HEK293T (cell line): ENCODE measurements at regions not wholly inside any gene's neighbourhood (a gene's known extent, or its start where the extent isn't known, plus 50 kb on each side); places are given as distances from the start of the nearest gene placed in this dataset.

Experiments
- CTCF ChIA-PET: fragments of 350-600 bp; formaldehyde crosslinking; extraction: SDS; loops from one replicate; lab custom pipeline; 2021; ENCODE audit warnings: antibody characterized with exemption, inconsistent platforms; lab: Yijun Ruan, JAX
- POLR2A ChIA-PET: fragments of 350-600 bp; formaldehyde crosslinking; extraction: SDS; loops from one replicate; lab custom pipeline; 2020; ENCODE audit warnings: antibody characterized with exemption, inconsistent platforms; lab: Yijun Ruan, JAX
- DNase-seq: peaks from one replicate; pipeline ENCODE4 v3.0.0; 2012; ENCODE audit warnings: mixed read lengths; ENCODE audit errors: extremely low spot score
- ARNT ChIP-seq: fragments of 450-650 bp; IDR thresholded peaks from 2 replicates; pipeline ENCODE4 v1.6.1; 2017; ENCODE audit warnings: mild to moderate bottlenecking
- BHLHE40 ChIP-seq: fragments of 450-650 bp; IDR thresholded peaks from 2 replicates; pipeline ENCODE4 v1.6.1; 2016; ENCODE audit warnings: mild to moderate bottlenecking, moderate library complexity, borderline replicate concordance
- CTBP1 ChIP-seq: fragments of 450-650 bp; IDR thresholded peaks from 2 replicates; pipeline ENCODE4 v1.6.1; 2016; ENCODE audit warnings: borderline replicate concordance
- ELF4 ChIP-seq: fragments of 450-650 bp; IDR thresholded peaks from 2 replicates; pipeline ENCODE4 v1.6.1; 2017; ENCODE audit warnings: antibody characterized with exemption
- FOXA1 ChIP-seq: fragments of 450-650 bp; IDR thresholded peaks from 2 replicates; pipeline ENCODE4 v1.6.1; 2016; ENCODE audit warnings: mild to moderate bottlenecking
- FOXK2 ChIP-seq: fragments of 450-650 bp; IDR thresholded peaks from 2 replicates; pipeline ENCODE4 v1.6.1; 2016; ENCODE audit warnings: mild to moderate bottlenecking
- FOXM1 ChIP-seq: fragments of 450-650 bp; IDR thresholded peaks from 2 replicates; pipeline ENCODE4 v1.6.1; 2017; ENCODE audit warnings: mild to moderate bottlenecking, borderline replicate concordance
- HDGF ChIP-seq: fragments of 450-650 bp; IDR thresholded peaks from 2 replicates; pipeline ENCODE4 v1.6.1; 2017; ENCODE audit warnings: antibody characterized with exemption, borderline replicate concordance
- L3MBTL2 ChIP-seq: fragments of 450-650 bp; conservative IDR thresholded peaks from 2 replicates; pipeline ENCODE4 v1.6.1; 2016; ENCODE audit warnings: mild to moderate bottlenecking
- LEF1 ChIP-seq: fragments of 450-650 bp; IDR thresholded peaks from 2 replicates; pipeline ENCODE4 v1.6.1; 2017; ENCODE audit warnings: mild to moderate bottlenecking, borderline replicate concordance
- NFRKB ChIP-seq: fragments of 450-650 bp; IDR thresholded peaks from 2 replicates; pipeline ENCODE4 v1.6.1; 2016; ENCODE audit warnings: mild to moderate bottlenecking, moderate library complexity
- SP1 ChIP-seq: fragments of 450-650 bp; IDR thresholded peaks from 2 replicates; pipeline ENCODE4 v1.6.1; 2017
- SUZ12 ChIP-seq: fragments of 450-650 bp; IDR thresholded peaks from 2 replicates; pipeline ENCODE4 v1.6.1; 2016; ENCODE audit warnings: mild to moderate bottlenecking
- TARDBP ChIP-seq: fragments of 450-650 bp; IDR thresholded peaks from 2 replicates; pipeline ENCODE4 v1.6.1; 2016
- ZNF384 ChIP-seq: fragments of 450-650 bp; IDR thresholded peaks from 2 replicates; pipeline ENCODE4 v1.6.1; 2016
- TF ChIP-seq, protein P1 (sequence below): fragments of 450-650 bp; IDR thresholded peaks from 2 replicates; pipeline ENCODE4 v1.6.1; 2016

DNA sequence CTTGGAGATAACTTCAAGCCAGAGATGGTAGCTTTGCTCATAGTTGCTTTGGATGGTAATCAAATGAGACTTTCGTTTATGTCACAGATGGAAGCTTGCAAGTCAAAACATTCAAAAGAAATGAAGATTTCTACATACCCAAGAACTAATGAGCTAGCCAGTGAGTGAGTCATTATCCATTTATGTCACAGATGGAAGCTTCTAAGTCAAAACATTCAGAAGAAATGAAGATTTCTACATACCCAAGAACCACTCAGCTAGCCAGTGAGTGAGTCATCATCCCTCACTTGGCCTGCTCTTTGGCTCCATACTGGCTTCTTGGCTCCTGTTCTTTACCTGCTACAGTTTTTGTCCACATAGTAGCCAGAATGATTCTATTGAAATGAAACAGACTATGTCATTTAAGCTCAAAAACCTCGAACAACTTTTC, 559.8 kb upstream of the CBLB start:
- CTCF ChIA-PET, result no interaction called here
- TF ChIP-seq TARDBP (no peak), CTBP1 (no peak), SUZ12 (no peak), ARNT (no peak), ZNF384 (no peak), FOXK2 (no peak), HDGF (no peak), SP1 (no peak), BHLHE40 (no peak), FOXA1 (no peak), FOXM1 (no peak), ELF4 (no peak), L3MBTL2 (no peak), LEF1 (no peak), NFRKB (no peak)
- TF ChIP-seq, protein P1, sequence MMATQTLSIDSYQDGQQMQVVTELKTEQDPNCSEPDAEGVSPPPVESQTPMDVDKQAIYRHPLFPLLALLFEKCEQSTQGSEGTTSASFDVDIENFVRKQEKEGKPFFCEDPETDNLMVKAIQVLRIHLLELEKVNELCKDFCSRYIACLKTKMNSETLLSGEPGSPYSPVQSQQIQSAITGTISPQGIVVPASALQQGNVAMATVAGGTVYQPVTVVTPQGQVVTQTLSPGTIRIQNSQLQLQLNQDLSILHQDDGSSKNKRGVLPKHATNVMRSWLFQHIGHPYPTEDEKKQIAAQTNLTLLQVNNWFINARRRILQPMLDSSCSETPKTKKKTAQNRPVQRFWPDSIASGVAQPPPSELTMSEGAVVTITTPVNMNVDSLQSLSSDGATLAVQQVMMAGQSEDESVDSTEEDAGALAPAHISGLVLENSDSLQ, result no peak
- POLR2A ChIA-PET, result no interaction called here
- no peak for DNase-seq

DNA sequence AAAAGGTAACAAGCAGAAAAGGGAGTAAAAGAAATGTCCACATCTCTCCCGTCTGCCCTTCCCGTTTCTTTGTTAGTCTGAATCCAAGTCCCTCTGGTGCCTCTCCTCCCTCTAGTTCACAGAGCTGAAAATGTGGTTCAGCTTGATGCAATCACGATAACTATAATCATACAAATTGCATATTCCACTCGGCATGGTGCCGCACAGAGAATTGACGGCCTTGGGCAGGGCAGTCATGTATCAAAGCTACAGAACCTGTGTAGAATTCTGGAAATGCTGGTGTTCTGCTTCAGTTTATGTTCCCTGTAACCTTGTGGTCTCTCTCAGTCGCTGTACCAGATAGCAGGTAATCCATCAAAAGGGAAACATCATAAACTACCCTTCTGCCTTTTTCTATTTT, 562.9 kb upstream of the CBLB start:
- TF ChIP-seq HDGF (no peak), ARNT (no peak), FOXK2 (no peak), L3MBTL2 (no peak), LEF1 (no peak), SUZ12 (no peak), BHLHE40 (no peak), CTBP1 (no peak), SP1 (no peak), TARDBP (no peak), FOXA1 (no peak), ZNF384 (no peak)
- TF ChIP-seq, protein P1, result no peak
- POLR2A ChIA-PET, result no interaction called here
- no peak for DNase-seq
- CTCF ChIA-PET, result no interaction called here

DNA sequence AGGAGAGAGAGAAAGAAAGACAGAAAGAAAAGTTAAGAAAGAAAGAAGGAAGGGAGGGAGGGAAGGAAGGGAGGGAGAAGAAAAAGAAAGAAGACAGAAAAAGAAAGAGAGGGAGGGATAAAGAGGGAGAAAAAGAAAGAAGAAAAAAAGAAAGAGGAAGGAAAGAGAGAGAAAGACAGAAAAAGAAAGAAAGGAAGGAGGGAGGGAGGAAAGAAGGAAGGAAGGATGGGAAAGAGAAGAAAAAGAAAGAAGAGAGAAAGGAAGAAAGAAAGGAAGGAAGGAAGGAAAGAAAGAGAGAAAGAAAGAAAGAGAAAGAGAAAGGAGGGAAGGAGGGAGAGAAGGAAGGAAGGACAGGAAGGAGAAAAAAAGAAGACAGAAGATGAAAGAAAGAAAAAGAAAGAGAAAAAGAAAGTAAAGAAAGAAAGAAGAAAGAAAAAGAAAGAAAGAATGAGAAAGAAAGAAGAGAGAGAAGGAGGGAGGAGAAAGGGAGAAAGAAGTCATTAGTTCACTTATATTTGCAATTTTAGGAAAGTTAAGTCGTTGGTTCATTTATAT, 567.2 kb upstream of the CBLB start:
- TF ChIP-seq CTBP1 (no peak), FOXM1 (no peak), SUZ12 (no peak), ELF4 (no peak), TARDBP (no peak), LEF1 (no peak), NFRKB (no peak), SP1 (no peak), FOXA1 (no peak), FOXK2 (no peak), BHLHE40 (no peak), HDGF (no peak), ARNT (no peak), L3MBTL2 (no peak), ZNF384 (no peak)
- TF ChIP-seq, protein P1, result no peak
- CTCF ChIA-PET, result no interaction called here
- no peak for DNase-seq
- POLR2A ChIA-PET, result no interaction called here

DNA sequence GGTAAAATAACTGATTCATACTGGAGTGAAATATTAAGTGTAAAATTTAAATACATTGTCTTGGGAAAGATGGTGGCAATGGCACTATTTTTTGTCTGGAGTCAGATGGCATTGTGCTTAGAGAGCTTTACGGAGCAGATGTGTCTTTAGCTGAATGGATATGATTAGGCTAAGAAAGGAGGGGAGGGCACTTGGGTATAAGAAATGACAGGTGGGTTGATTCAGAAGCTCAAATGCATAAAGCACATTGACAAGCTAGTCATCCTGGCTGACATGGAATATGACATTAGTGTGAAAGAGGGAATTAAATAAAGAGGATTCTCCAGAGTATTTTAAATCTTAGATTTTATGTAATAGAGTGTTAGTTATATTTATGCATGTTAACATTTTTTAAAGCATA, 570.1 kb upstream of the CBLB start:
- ChIA-PET CTCF (interaction anchor here (0.7 kb wide), 1 partner anchor 261 kb away, joined by 5 read pairs; no protein-coding TSS in a partner anchor), POLR2A (no interaction called here)
- no peak for DNase-seq
- TF ChIP-seq TARDBP (no peak), CTBP1 (no peak), NFRKB (no peak), FOXA1 (no peak), SUZ12 (no peak), SP1 (no peak), BHLHE40 (no peak), L3MBTL2 (no peak), ZNF384 (no peak), FOXK2 (no peak), ELF4 (no peak), FOXM1 (no peak), ARNT (no peak), HDGF (no peak), LEF1 (no peak)
- TF ChIP-seq, protein P1, result no peak

DNA sequence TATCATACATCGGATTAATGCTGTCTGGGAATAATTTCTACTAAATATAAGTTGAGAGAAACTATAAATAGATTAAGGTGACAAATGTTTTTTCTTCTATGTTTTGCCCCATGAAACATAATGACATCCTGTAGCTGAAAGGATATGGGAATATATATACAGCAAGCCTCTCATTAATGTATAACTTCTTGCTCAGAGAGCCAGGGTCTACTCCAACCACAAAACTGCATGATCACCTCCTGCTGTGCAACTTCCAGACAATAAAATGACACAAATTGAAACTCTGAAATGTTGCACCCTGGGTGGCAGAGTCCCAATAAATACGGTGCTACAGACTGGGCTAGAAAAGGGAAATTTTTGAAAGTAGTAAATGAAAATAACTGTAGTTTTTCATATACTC, 571.9 kb upstream of the CBLB start:
- ChIA-PET POLR2A (no interaction called here), CTCF (no interaction called here)
- TF ChIP-seq TARDBP (no peak), BHLHE40 (no peak), LEF1 (no peak), ELF4 (no peak), ZNF384 (no peak), HDGF (no peak), FOXK2 (no peak), ARNT (no peak), SP1 (no peak), CTBP1 (no peak), L3MBTL2 (no peak)
- TF ChIP-seq, protein P1, result no peak
- DNase-seq, result no peak
